ENCODE measurements at regions not wholly inside any gene's neighbourhood (a gene's known extent, or its start where the extent isn't known, plus 50 kb on each side); places are given as distances from the start of the nearest gene placed in this dataset.
"Not testable (repeated sequence)": the region's sequence is repeated elsewhere in the genome, so short reads cannot be mapped to it uniquely, and the experiment has no call there.

GRCh38 chr1:206365271-206365670 lies 105.0 kb upstream of the IKBKE start:
- DNase-seq, result not testable (repeated sequence)

GRCh38 chr1:206366131-206366530 lies 104.1 kb upstream of the IKBKE start:
- DNase-seq, result not testable (repeated sequence)

GRCh38 chr1:206366772-206367171 lies 103.5 kb upstream of the IKBKE start:
- not testable (repeated sequence) for DNase-seq

- DNase-seq, result not testable (repeated sequence)
Observed at GRCh38 chr1:206367955-206368622, 102.2 kb upstream of the IKBKE start.

GRCh38 chr1:206374725-206375124 lies 95.6 kb upstream of the IKBKE start:
- DNase-seq, result not testable (repeated sequence)

GRCh38 chr1:206375552-206375951 lies 94.7 kb upstream of the IKBKE start:
- not testable (repeated sequence) for DNase-seq

- DNase-seq, result not testable (repeated sequence)
Observed at GRCh38 chr1:206378506-206378905, 91.8 kb upstream of the IKBKE start.

- DNase-seq, result not testable (repeated sequence)
Observed at GRCh38 chr1:206379245-206379644, 91.0 kb upstream of the IKBKE start.

- DNase-seq, result not testable (repeated sequence)
Observed at GRCh38 chr1:206380163-206380790, 90.0 kb upstream of the IKBKE start.

GRCh38 chr1:206380791-206381610 lies 89.3 kb upstream of the IKBKE start:
- peak; percentile 85 for DNase-seq

GRCh38 chr1:206384029-206384807 lies 86.1 kb upstream of the IKBKE start:
- peak; percentile 13 for DNase-seq

GRCh38 chr1:206384891-206385290 lies 85.4 kb upstream of the IKBKE start:
- not testable (repeated sequence) for DNase-seq

- not testable (repeated sequence) for DNase-seq
Observed at GRCh38 chr1:206387631-206388030, 82.6 kb upstream of the IKBKE start.

- DNase-seq, result not testable (repeated sequence)
Observed at GRCh38 chr1:206391903-206392302, 78.4 kb upstream of the IKBKE start.

- not testable (repeated sequence) for DNase-seq
Observed at GRCh38 chr1:206397501-206397900, 72.8 kb upstream of the IKBKE start.

GRCh38 chr1:206398261-206398660 lies 72.0 kb upstream of the IKBKE start:
- DNase-seq, result not testable (repeated sequence)

- DNase-seq, result not testable (repeated sequence)
Observed at GRCh38 chr1:206403612-206404307, 66.5 kb upstream of the IKBKE start.

GRCh38 chr1:206404309-206405027 lies 65.8 kb upstream of the IKBKE start:
- DNase-seq, result not testable (repeated sequence)

- not testable (repeated sequence) for DNase-seq
Observed at GRCh38 chr1:206405282-206405681, 65.0 kb upstream of the IKBKE start.

- not testable (repeated sequence) for DNase-seq
Observed at GRCh38 chr1:206408371-206409288, 61.6 kb upstream of the IKBKE start.

Data from NCI-H748 treated with DMSO at 0.1 percent for 48 hours (cell line).